ENCODE measurements at regions not wholly inside any gene's neighbourhood (a gene's known extent, or its start where the extent isn't known, plus 50 kb on each side); places are given as distances from the start of the nearest gene placed in this dataset.

GRCh38 chr2:150570712-150571111 is 83.2 kb upstream of the RND3 start:
- Histone ChIP-seq H3K23ac (ENCODE audit: insufficient read length, low read depth, low read length) (no peak overlapping the region), H3K27ac (ENCODE audit: insufficient read length, low read depth, low read length) (no peak overlapping the region), H2BK5ac (ENCODE audit: insufficient read length, low read length) (no peak overlapping the region), H3K27me3 (ENCODE audit: insufficient read depth, low read length) (no peaks in the 10 kb centered on the region), H4K20me1 (ENCODE audit: control insufficient read depth, insufficient read depth, insufficient read length) (no peaks in the 10 kb centered on the region), H3K14ac (ENCODE audit: insufficient read depth, low read length) (no peak overlapping the region), H4K5ac (ENCODE audit: insufficient read length, low read depth, low read length) (no peak overlapping the region), H2BK120ac (ENCODE audit: low read depth, low read length, poor library complexity, severe bottlenecking) (no peak overlapping the region), H3K79me2 (ENCODE audit: insufficient read depth, low read length) (no peaks in the 10 kb centered on the region), H2BK20ac (ENCODE audit: low read depth, low read length, poor library complexity, severe bottlenecking) (no peak overlapping the region), H3T11ph (ENCODE audit: low read length) (no peak overlapping the region), H3K56ac (ENCODE audit: insufficient read length, low read depth, low read length) (no peak overlapping the region), H2BK12ac (ENCODE audit: insufficient read length, low read depth, low read length) (no peak overlapping the region), H3K4me1 (ENCODE audit: insufficient read depth, low read length) (no peaks in the 10 kb centered on the region), H3K4me2 (ENCODE audit: insufficient read depth, insufficient read length, low read length) (no peak overlapping the region), H3K23me2 (ENCODE audit: insufficient read length, low read depth, low read length, poor library complexity, severe bottlenecking) (no peaks in the 10 kb centered on the region), H4K91ac (ENCODE audit: insufficient read length, low read depth, low read length) (no peak overlapping the region), H3K79me1 (ENCODE audit: insufficient read depth, low read depth, low read length, poor library complexity, severe bottlenecking) (no peaks in the 10 kb centered on the region), H2AK5ac (ENCODE audit: insufficient read length, low read length) (no peak overlapping the region), H2BK15ac (ENCODE audit: low read depth, low read length) (no peak overlapping the region), H3K4ac (ENCODE audit: low read depth, low read length) (no peak overlapping the region), H2AFZ (ENCODE audit: low read length) (no peak overlapping the region), H3K9ac (ENCODE audit: extremely low read depth, insufficient read length, low read length) (no peak overlapping the region), H4K8ac (replicated peaks; ENCODE audit: insufficient read length, low read depth, low read length) (no peak overlapping the region), H3K18ac (ENCODE audit: insufficient read length, low read depth, low read length) (no peak overlapping the region), H3K9me3 (ENCODE audit: control insufficient read depth, low read depth, low read length) (no peaks in the 10 kb centered on the region)
- no peaks in the 10 kb centered on the region; a peak in 1 of 7 replicates for H3K36me3 Mint-ChIP-seq (ENCODE audit: insufficient read depth in 1 of 3, low read depth in 3 of 3)
- H3K4me3 Mint-ChIP-seq: no peak overlapping the region
- H3K27me3 Mint-ChIP-seq (ENCODE audit: low read depth): no peaks in the 10 kb centered on the region
- DNase-seq: no peak
- no peaks in the 10 kb centered on the region for H3K4me1 Mint-ChIP-seq
- no CpG with 5 or more reads among the region's 1 CpG for WGBS (ENCODE audit: extremely low coverage, insufficient read length, low lambda C conversion rate)
- H3K9me3 Mint-ChIP-seq: no peaks in the 10 kb centered on the region
- TF ChIP-seq CTCF (conservative IDR thresholded peaks at IDR 0.05): no peak
- no peak overlapping the region for H3K27ac Mint-ChIP-seq

Measured in H9 (cell line).